Caco-2 (cell line): ENCODE measurements at regions not wholly inside any gene's neighbourhood (a gene's known extent, or its start where the extent isn't known, plus 50 kb on each side); places are given as distances from the start of the nearest gene placed in this dataset.

Experiments
- BruUV-seq: library from RNA; stranded (reverse); fragments of 400-500 nt; replicated peaks from 2 replicates; lab custom pipeline; 2021; lab: Mats Ljungman, UMichigan
- CTCF ChIA-PET: fragments of 300-600 bp; sonication (Branson Sonifier 250); formaldehyde crosslinking; loops from one replicate; lab custom pipeline; 2022; ENCODE audit warnings: antibody characterized with exemption; lab: Charles Lee
- POLR2A ChIA-PET: fragments of 300-600 bp; sonication (Branson Sonifier 250); formaldehyde crosslinking; loops from one replicate; lab custom pipeline; 2022; ENCODE audit warnings: antibody characterized with exemption; lab: Charles Lee
- DNase-seq, 2 experiments: peaks; one replicate each; pipeline versions ENCODE4 v3.0.0 to v3.0.0-alpha.2; 2020 to 2022
- H3K27me3 ChIP-seq: replicated peaks from 2 replicates; pipeline ENCODE4 v1.6.0; 2011; ENCODE audit warnings: low read length; ENCODE audit not compliant: control insufficient read depth, insufficient read depth
- H3K36me3 ChIP-seq: 2 replicates; pipeline ENCODE4 v1.5.1; 2011; ENCODE audit warnings: low read length; ENCODE audit not compliant: control insufficient read depth, insufficient read depth
- H3K4me1 ChIP-seq: fragments of 250-450 bp; sonication (Bioruptor Pico); 2 replicates; pipeline ENCODE4 v1.5.1; 2020; ENCODE audit warnings: mild to moderate bottlenecking
- H3K4me3 ChIP-seq: 2 replicates; pipeline ENCODE4 v1.5.1; 2011; ENCODE audit warnings: low read depth, mild to moderate bottlenecking, control low read depth, low read length
- H3K9me3 ChIP-seq: fragments of 250-450 bp; sonication (Bioruptor Pico); 2 replicates; pipeline ENCODE4 v1.5.1; 2020; ENCODE audit warnings: mild to moderate bottlenecking, moderate library complexity
- H3K27ac Mint-ChIP-seq: one replicate; pipeline ENCODE4 v1.8.0; 2022; ENCODE audit warnings: mixed read lengths; ENCODE audit not compliant: unreplicated experiment
- H3K27me3 Mint-ChIP-seq: one replicate; pipeline ENCODE4 v1.8.0; 2022; ENCODE audit warnings: mixed read lengths; ENCODE audit not compliant: insufficient read depth, unreplicated experiment
- H3K36me3 Mint-ChIP-seq: one replicate; pipeline ENCODE4 v1.8.0; 2022; ENCODE audit warnings: mild to moderate bottlenecking, mixed read lengths; ENCODE audit not compliant: insufficient read depth, unreplicated experiment
- H3K4me1 Mint-ChIP-seq: one replicate; pipeline ENCODE4 v1.8.0; 2022; ENCODE audit warnings: low read depth, mixed read lengths; ENCODE audit not compliant: unreplicated experiment
- H3K4me3 Mint-ChIP-seq: one replicate; pipeline ENCODE4 v1.8.0; 2022; ENCODE audit warnings: mild to moderate bottlenecking, moderate library complexity, mixed read lengths; ENCODE audit not compliant: unreplicated experiment
- H3K9me3 Mint-ChIP-seq: one replicate; pipeline ENCODE4 v1.8.0; 2022; ENCODE audit warnings: mixed read lengths; ENCODE audit not compliant: unreplicated experiment
- CTCF ChIP-seq, 2 experiments: fragments of 200-600 bp in 1 of 2; IDR thresholded peaks; 1 replicate in 1 of 2; 2 replicates in 1 of 2; pipeline versions ENCODE4 v1.5.1 to v1.8.0; 2011 to 2022; ENCODE audit warnings: antibody characterized with exemption in 1 of 2, control low read depth in 1 of 2, inconsistent platforms in 1 of 2, low read depth in 1 of 2, low read length in 1 of 2, mild to moderate bottlenecking in 1 of 2, moderate library complexity in 1 of 2; ENCODE audit not compliant: insufficient read depth in 1 of 2, severe bottlenecking in 1 of 2, unreplicated experiment in 1 of 2
- intact Hi-C: fragments of 100-400 bp; cut with micrococcal nuclease; formaldehyde crosslinking; loops from one replicate; pipeline ENCODE4 v1.10.0; 2022; ENCODE audit not compliant: unreplicated experiment

- no peaks in the 10 kb centered on the region for H3K27me3 ChIP-seq
- Mint-ChIP-seq H3K36me3 (no peaks in the 10 kb centered on the region), H3K9me3 (no peaks in the 10 kb centered on the region), H3K4me1 (peaks cover 24% of the 10 kb centered on the region), H3K27ac (no peak overlapping the region), H3K4me3 (no peak overlapping the region), H3K27me3 (no peaks in the 10 kb centered on the region)
- TF ChIP-seq CTCF (IDR thresholded peaks at IDR 0.05; ENCODE audit: insufficient read depth in 1 of 2, low read depth in 1 of 2, low read length in 1 of 2, severe bottlenecking in 1 of 2, unreplicated experiment in 1 of 2) = no peak
- no peaks in the 10 kb centered on the region for H3K9me3 ChIP-seq
- BruUV-seq = no TSS peak
- no peak for DNase-seq
- no peak overlapping the region for H3K4me3 ChIP-seq
- H3K36me3 ChIP-seq = no peaks in the 10 kb centered on the region; the same call in 1 of the 2 replicates
- intact Hi-C loops = no loop called here
- H3K4me1 ChIP-seq = peaks cover 21% of the 10 kb centered on the region; the same call in 1 of the 2 replicates
- ChIA-PET POLR2A (no interaction called here), CTCF (no interaction called here)
These were observed 132.5 kb downstream of the BACH1 start for GRCh38 chr21:29431178-29431577.

- H3K4me1 Mint-ChIP-seq = peaks cover 26% of the 10 kb centered on the region
- Histone ChIP-seq H3K36me3 (no peaks in the 10 kb centered on the region; the same call in 1 of the 2 replicates), H3K4me3 (no peak overlapping the region), H3K27me3 (no peaks in the 10 kb centered on the region), H3K9me3 (no peaks in the 10 kb centered on the region), H3K4me1 (peaks cover 21% of the 10 kb centered on the region; the same call in 1 of the 2 replicates)
- intact Hi-C loops = no loop called here
- no peak for TF ChIP-seq CTCF (IDR thresholded peaks at IDR 0.05; ENCODE audit: insufficient read depth in 1 of 2, low read depth in 1 of 2, low read length in 1 of 2, severe bottlenecking in 1 of 2, unreplicated experiment in 1 of 2)
- no peak overlapping the region for H3K4me3 Mint-ChIP-seq
- no peaks in the 10 kb centered on the region for H3K9me3 Mint-ChIP-seq
- ChIA-PET CTCF (no interaction called here), POLR2A (no interaction called here)
- no TSS peak for BruUV-seq
- no peak overlapping the region for H3K27ac Mint-ChIP-seq
- H3K27me3 Mint-ChIP-seq = no peaks in the 10 kb centered on the region
- DNase-seq = no peak
- no peaks in the 10 kb centered on the region for H3K36me3 Mint-ChIP-seq
These were observed 133.0 kb downstream of the BACH1 start for GRCh38 chr21:29431680-29432079.

GRCh38 chr21:29433366-29434059, 134.8 kb downstream of the BACH1 start:
- peaks cover 21% of the 10 kb centered on the region; the same call in 1 of the 2 replicates for H3K4me1 ChIP-seq
- no peaks in the 10 kb centered on the region for H3K36me3 Mint-ChIP-seq
- H3K4me3 Mint-ChIP-seq = no peak overlapping the region
- no TSS peak for BruUV-seq
- H3K27me3 ChIP-seq = no peaks in the 10 kb centered on the region
- peaks cover 31% of the 10 kb centered on the region for H3K4me1 Mint-ChIP-seq
- TF ChIP-seq CTCF (IDR thresholded peaks at IDR 0.05; ENCODE audit: insufficient read depth in 1 of 2, low read depth in 1 of 2, low read length in 1 of 2, severe bottlenecking in 1 of 2, unreplicated experiment in 1 of 2) = no peak
- POLR2A ChIA-PET = no interaction called here
- no peaks in the 10 kb centered on the region; the same call in 1 of the 2 replicates for H3K36me3 ChIP-seq
- no peak overlapping the region for H3K4me3 ChIP-seq
- no peak for DNase-seq
- no peaks in the 10 kb centered on the region for H3K27me3 Mint-ChIP-seq
- H3K27ac Mint-ChIP-seq = peak overlapping the region; percentile 29
- intact Hi-C loops = no loop called here
- H3K9me3 ChIP-seq = no peaks in the 10 kb centered on the region
- no peaks in the 10 kb centered on the region for H3K9me3 Mint-ChIP-seq
- CTCF ChIA-PET = no interaction called here
